ENCODE measurements at regions not wholly inside any gene's neighbourhood (a gene's known extent, or its start where the extent isn't known, plus 50 kb on each side); places are given as distances from the start of the nearest gene placed in this dataset.

DNA sequence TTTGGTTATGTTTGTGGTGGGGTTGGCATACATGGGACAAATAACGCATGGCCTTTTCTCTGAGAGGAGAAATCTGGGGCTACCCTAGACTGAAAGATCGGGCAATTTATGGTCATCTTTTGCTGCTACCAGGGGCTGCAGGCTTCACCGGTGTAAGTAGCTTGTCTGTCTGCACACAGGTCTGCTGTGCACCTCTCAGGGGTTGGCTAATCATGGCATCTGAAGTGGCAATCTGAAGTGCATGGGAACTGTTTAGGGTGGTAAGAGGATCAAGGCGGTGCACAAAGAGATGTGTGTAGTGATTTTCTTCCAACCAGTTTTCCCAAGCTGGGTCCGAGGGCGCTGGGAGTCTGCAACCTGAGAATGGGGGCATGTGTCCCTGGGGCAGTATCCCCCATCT is 141.3 kb downstream of the EMP1 start (continued):
- no peak for TF ChIP-seq TCF3 (IDR thresholded peaks at IDR 0.05; ENCODE audit: borderline replicate concordance, insufficient read depth, low read depth, low read length)

DNA sequence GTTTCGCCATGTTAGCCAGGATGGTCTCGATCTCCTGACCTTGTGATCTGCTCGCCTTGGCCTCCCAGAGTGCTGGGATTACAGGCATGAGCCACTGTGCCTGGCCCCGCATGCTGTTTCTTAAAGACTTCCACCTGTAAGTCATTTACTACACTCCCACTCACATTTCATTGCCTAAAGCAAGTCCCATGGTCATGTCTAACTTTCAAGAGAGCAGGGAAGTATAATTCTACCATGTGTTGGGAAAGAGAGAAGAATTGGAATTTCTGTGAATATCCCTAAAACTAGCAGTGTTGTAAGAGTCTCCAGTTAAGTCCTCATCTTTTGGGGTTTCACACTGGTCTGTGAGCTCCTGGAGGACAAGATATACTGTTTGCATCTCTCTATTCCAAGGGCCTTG is 139.7 kb downstream of the EMP1 start:
- ATAC-seq (no peak), DNase-seq (ENCODE audit: low read depth, low spot score) (no peak), FAIRE-seq (no peak)
- no peaks in the 10 kb centered on the region for H3K36me3 ChIP-seq (ENCODE audit: control insufficient read depth in 2 of 2, insufficient read depth in 2 of 2, low read length in 1 of 2)
- in situ Hi-C loops (cut with MboI) (no loop called here), intact Hi-C loops (cut with micrococcal nuclease; ENCODE audit: unreplicated experiment) (no loop called here)
- no peaks in the 10 kb centered on the region for H3K79me2 ChIP-seq (ENCODE audit: control insufficient read depth, insufficient read depth, low read length)
- H3K9ac ChIP-seq (ENCODE audit: control insufficient read depth, insufficient read depth, low read length) = no peak overlapping the region
- H3K27ac ChIP-seq (ENCODE audit: control insufficient read depth, insufficient read depth) = no peak overlapping the region
- RAD21 ChIA-PET (ENCODE audit: unreplicated experiment) = no interaction called here
- no peaks in the 10 kb centered on the region for H3K27me3 ChIP-seq (replicated peaks in 1 of 2; ENCODE audit: control insufficient read depth in 2 of 2, insufficient read depth in 2 of 2, low read length in 1 of 2)
- WGBS (ENCODE audit: insufficient coverage, insufficient replicate concordance, low lambda C conversion rate, missing lambda C conversion rate) = 14% methylated on average over 4 of the region's 4 CpGs
- H4K20me1 ChIP-seq (ENCODE audit: control insufficient read depth, insufficient read depth) = no peaks in the 10 kb centered on the region
- no peak overlapping the region for H3K4me2 ChIP-seq (ENCODE audit: control insufficient read depth, insufficient read depth)
- no TSS peak for BruUV-seq (replicated peaks)
- H3K4me3 ChIP-seq = no peak overlapping the region
- H3K4me1 ChIP-seq (ENCODE audit: control insufficient read depth, insufficient read depth, low read length) = no peaks in the 10 kb centered on the region
- H3K9me3 ChIP-seq (replicated peaks; ENCODE audit: control insufficient read depth, insufficient read depth, low read length) = no peaks in the 10 kb centered on the region
- H2AFZ ChIP-seq (ENCODE audit: control insufficient read depth, low read depth, low read length) = no peak overlapping the region
- no peak for TF ChIP-seq SMC3 (IDR thresholded peaks at IDR 0.05; ENCODE audit: borderline replicate concordance, low read length)
- TF ChIP-seq STAT3 (IDR thresholded peaks at IDR 0.05; ENCODE audit: low read depth, low read length) = no peak
- TF ChIP-seq EGR1 (IDR thresholded peaks at IDR 0.05; ENCODE audit: borderline replicate concordance in 1 of 2, low read depth in 2 of 2, low read length in 2 of 2) = no peak
- no peak for TF ChIP-seq SRF (IDR thresholded peaks at IDR 0.05; ENCODE audit: low read depth in 2 of 2, low read length in 2 of 2)
- TF ChIP-seq BCL11A (IDR thresholded peaks at IDR 0.05; ENCODE audit: low read depth, low read length) = no peak
- no peak for TF ChIP-seq SREBF2 (IDR thresholded peaks at IDR 0.05; ENCODE audit: low read length)
- no peak for TF ChIP-seq CREM (IDR thresholded peaks at IDR 0.05; ENCODE audit: low read depth)
- SMC1A ChIA-PET (ENCODE audit: uncharacterized antibody, unreplicated experiment) = no interaction called here
- CTCF ChIA-PET = no interaction called here
- POLR2A ChIA-PET = no interaction called here

DNA sequence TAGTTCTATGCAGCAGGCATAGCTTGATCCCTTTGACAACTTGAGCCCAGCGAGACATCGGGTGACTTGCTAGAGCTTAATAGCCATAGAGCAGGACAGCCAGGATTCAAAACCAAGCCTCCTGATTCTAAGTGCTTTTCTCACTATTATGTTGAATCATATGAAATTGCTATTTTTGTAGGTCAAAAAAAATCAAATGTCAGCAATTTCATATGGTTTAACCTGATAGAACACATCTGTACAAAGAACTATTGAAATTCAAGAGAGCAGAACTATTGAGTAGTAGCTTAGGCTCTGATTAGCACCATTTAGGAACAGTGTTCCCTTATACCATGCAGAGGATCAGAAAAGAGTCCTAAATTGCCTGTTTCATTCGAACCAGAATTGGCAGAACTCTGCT is 132.0 kb downstream of the EMP1 start:
- FAIRE-seq (no peak), ATAC-seq (no peak), DNase-seq (ENCODE audit: low read depth, low spot score) (no peak)
- no peak overlapping the region for H3K4me3 ChIP-seq
- H3K27me3 ChIP-seq (replicated peaks in 1 of 2; ENCODE audit: control insufficient read depth in 2 of 2, insufficient read depth in 2 of 2, low read length in 1 of 2) = no peaks in the 10 kb centered on the region
- no peaks in the 10 kb centered on the region for H3K79me2 ChIP-seq (ENCODE audit: control insufficient read depth, insufficient read depth, low read length)
- intact Hi-C loops (cut with micrococcal nuclease; ENCODE audit: unreplicated experiment) = no loop called here
- no peak overlapping the region for H3K4me2 ChIP-seq (ENCODE audit: control insufficient read depth, insufficient read depth)
- CTCF ChIA-PET = no interaction called here
- H3K27ac ChIP-seq (ENCODE audit: control insufficient read depth, insufficient read depth) = no peak overlapping the region
- no peak overlapping the region for H2AFZ ChIP-seq (ENCODE audit: control insufficient read depth, low read depth, low read length)
- H3K4me1 ChIP-seq (ENCODE audit: control insufficient read depth, insufficient read depth, low read length) = no peaks in the 10 kb centered on the region
- SMC1A ChIA-PET (ENCODE audit: uncharacterized antibody, unreplicated experiment) = interaction anchor here (1.5 kb wide), 1 partner anchor 10 kb away, joined by 5 read pairs; no protein-coding TSS in a partner anchor
- RAD21 ChIA-PET (ENCODE audit: unreplicated experiment) = no interaction called here
- POLR2A ChIA-PET = no interaction called here
- WGBS (ENCODE audit: insufficient coverage, insufficient replicate concordance, low lambda C conversion rate, missing lambda C conversion rate) = 65% methylated on average over 3 of the region's 3 CpGs
- no peaks in the 10 kb centered on the region for H3K9me3 ChIP-seq (replicated peaks; ENCODE audit: control insufficient read depth, insufficient read depth, low read length)
- in situ Hi-C loops (cut with MboI) = no loop called here
- H3K36me3 ChIP-seq (ENCODE audit: control insufficient read depth in 2 of 2, insufficient read depth in 2 of 2, low read length in 1 of 2) = no peaks in the 10 kb centered on the region
- no peak overlapping the region for H3K9ac ChIP-seq (ENCODE audit: control insufficient read depth, insufficient read depth, low read length)
- BruUV-seq (replicated peaks) = no TSS peak
- H4K20me1 ChIP-seq (ENCODE audit: control insufficient read depth, insufficient read depth) = no peaks in the 10 kb centered on the region
- TF ChIP-seq BHLHE40 (IDR thresholded peaks at IDR 0.05; ENCODE audit: borderline replicate concordance in 1 of 2, low read depth in 2 of 2, low read length in 1 of 2) = no peak
- TF ChIP-seq, protein P1, sequence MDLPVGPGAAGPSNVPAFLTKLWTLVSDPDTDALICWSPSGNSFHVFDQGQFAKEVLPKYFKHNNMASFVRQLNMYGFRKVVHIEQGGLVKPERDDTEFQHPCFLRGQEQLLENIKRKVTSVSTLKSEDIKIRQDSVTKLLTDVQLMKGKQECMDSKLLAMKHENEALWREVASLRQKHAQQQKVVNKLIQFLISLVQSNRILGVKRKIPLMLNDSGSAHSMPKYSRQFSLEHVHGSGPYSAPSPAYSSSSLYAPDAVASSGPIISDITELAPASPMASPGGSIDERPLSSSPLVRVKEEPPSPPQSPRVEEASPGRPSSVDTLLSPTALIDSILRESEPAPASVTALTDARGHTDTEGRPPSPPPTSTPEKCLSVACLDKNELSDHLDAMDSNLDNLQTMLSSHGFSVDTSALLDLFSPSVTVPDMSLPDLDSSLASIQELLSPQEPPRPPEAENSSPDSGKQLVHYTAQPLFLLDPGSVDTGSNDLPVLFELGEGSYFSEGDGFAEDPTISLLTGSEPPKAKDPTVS (IDR thresholded peaks at IDR 0.05; ENCODE audit: low read depth, low read length) = no peak
- TF ChIP-seq KAT2A (conservative IDR thresholded peaks at IDR 0.05; ENCODE audit: control insufficient read depth, low read depth, low read length) = no peak
- no peak for TF ChIP-seq SUPT20H (IDR thresholded peaks at IDR 0.05; ENCODE audit: borderline replicate concordance, control insufficient read depth, low read depth, low read length)
- TF ChIP-seq NR2F1 (conservative IDR thresholded peaks at IDR 0.05) = no peak
- no peak for TF ChIP-seq EGR1 (IDR thresholded peaks at IDR 0.05; ENCODE audit: borderline replicate concordance in 1 of 2, low read depth in 2 of 2, low read length in 2 of 2)
- no peak for TF ChIP-seq MTA2 (IDR thresholded peaks at IDR 0.05; ENCODE audit: low read depth)

All from GM12878 (cell line).